HepG2 (cell line): ENCODE measurements at regions not wholly inside any gene's neighbourhood (a gene's known extent, or its start where the extent isn't known, plus 50 kb on each side); places are given as distances from the start of the nearest gene placed in this dataset.

ENCODE experiments used
- ATAC-seq: fragments of 200-7000 bp; cut with Tn5 transposase; 3 replicates; pipeline ENCODE4 v1.9.1; 2020; ENCODE audit warnings: mild to moderate bottlenecking, moderate library complexity
- BruUV-seq: library from RNA; stranded (reverse); fragments of 400-500 nt; replicated peaks from 2 replicates; lab custom pipeline; 2021; lab: Mats Ljungman, UMichigan
- CTCF ChIA-PET: fragments of 300-600 bp; formaldehyde crosslinking; extraction: SDS; loops from one replicate; lab custom pipeline; 2021; ENCODE audit warnings: low total read pairs, inconsistent platforms, low intra/inter-chr PET ratio; lab: Yijun Ruan, JAX
- POLR2A ChIA-PET: fragments of 350-600 bp; sonication (Branson Sonifier 250); formaldehyde crosslinking; loops from one replicate; lab custom pipeline; 2020; ENCODE audit warnings: antibody characterized with exemption, inconsistent platforms; lab: Yijun Ruan, JAX
- DNase-seq: peaks from one replicate; pipeline ENCODE4 v3.0.0-alpha.2; 2015; ENCODE audit warnings: low spot score
- FAIRE-seq: peaks from 3 replicates; lab custom pipeline; 2011; peaks lifted over from hg19 to GRCh38; lab: Jason Lieb, UNC
- H2AFZ ChIP-seq: one replicate; pipeline ENCODE4 v1.6.1; 2011; ENCODE audit warnings: low read length, inconsistent platforms
- H3K27ac ChIP-seq: fragments of 300-600 bp; 3 replicates; pipeline ENCODE4 v1.8.0; 2011; ENCODE audit warnings: mixed run types, mild to moderate bottlenecking, mixed read lengths, low read length, inconsistent platforms; ENCODE audit not compliant: insufficient read depth; ENCODE audit errors: extremely low read length
- H3K27me3 ChIP-seq, 2 experiments: fragments of 200-600 bp in 1 of 2; 2 replicates in 1 of 2; 3 replicates in 1 of 2; pipeline versions ENCODE4 v1.6.0 to v1.8.0; 2011; ENCODE audit warnings: low read length in 2 of 2, mild to moderate bottlenecking in 2 of 2, moderate library complexity in 2 of 2, inconsistent platforms in 1 of 2; ENCODE audit not compliant: insufficient read depth in 2 of 2, control insufficient read depth in 1 of 2
- H3K36me3 ChIP-seq, 2 experiments: fragments of 200-600 bp in 1 of 2; replicated peaks in 1 of 2; 2 replicates in 1 of 2; 3 replicates in 1 of 2; pipeline versions ENCODE4 v1.5.1 to v1.8.0; 2011; ENCODE audit warnings: low read length in 2 of 2, inconsistent platforms in 1 of 2; ENCODE audit not compliant: insufficient read depth in 2 of 2, control insufficient read depth in 1 of 2
- H3K4me1 ChIP-seq: 2 replicates; pipeline ENCODE4 v1.5.1; 2012; ENCODE audit warnings: low read length, inconsistent platforms; ENCODE audit not compliant: insufficient read depth
- H3K4me2 ChIP-seq: 2 replicates; pipeline ENCODE4 v1.6.0; 2011; ENCODE audit warnings: low read depth, low read length, inconsistent platforms
- H3K4me3 ChIP-seq, 3 experiments: fragments of 200-600 bp in 1 of 3; sonication (generic), shearing (Covaris generic) in 1 of 3; replicated peaks in 1 of 3; 2 replicates each; pipeline ENCODE4 v1.5.1; 2011 to 2016; ENCODE audit warnings: low read length in 3 of 3, inconsistent platforms in 2 of 3, low read depth in 2 of 3, mild to moderate bottlenecking in 2 of 3, control low read depth in 1 of 3, mixed read lengths in 1 of 3; ENCODE audit not compliant: insufficient read depth in 1 of 3
- H3K79me2 ChIP-seq: one replicate; pipeline ENCODE4 v1.6.1; 2011; ENCODE audit warnings: low read length, inconsistent platforms; ENCODE audit not compliant: insufficient read depth
- H3K9ac ChIP-seq: 2 replicates; pipeline ENCODE4 v1.6.0; 2011; ENCODE audit warnings: mild to moderate bottlenecking, low read depth, low read length, inconsistent platforms; ENCODE audit not compliant: insufficient read depth
- H3K9me3 ChIP-seq: 2 replicates; pipeline ENCODE4 v1.5.1; 2012; ENCODE audit warnings: mild to moderate bottlenecking, low read length
- H4K20me1 ChIP-seq: 2 replicates; pipeline ENCODE4 v1.6.0; 2011; ENCODE audit warnings: inconsistent platforms, mild to moderate bottlenecking, low read length, moderate library complexity; ENCODE audit not compliant: insufficient read depth
- ATRX ChIP-seq: sonication (generic); formaldehyde crosslinking; IDR thresholded peaks from 2 replicates; pipeline ENCODE4 v1.4.0; 2020; ENCODE audit warnings: missing genetic modification reagents, borderline replicate concordance
- CCAR2 ChIP-seq: fragments of 200-400 bp; formaldehyde crosslinking; optimal IDR thresholded peaks from 2 replicates; pipeline ENCODE3; 2018; ENCODE audit warnings: low read depth, mild to moderate bottlenecking, low read length, moderate library complexity
- EED ChIP-seq: sonication (generic); formaldehyde crosslinking; IDR thresholded peaks from 2 replicates; pipeline ENCODE4 v1.5.0; 2020; ENCODE audit warnings: mild to moderate bottlenecking, missing genetic modification reagents
- FOXO1 ChIP-seq: sonication (generic); formaldehyde crosslinking; IDR thresholded peaks from 2 replicates; pipeline ENCODE4 v1.4.0; 2020; ENCODE audit warnings: missing genetic modification reagents
- MEIS2 ChIP-seq: sonication (generic); formaldehyde crosslinking; IDR thresholded peaks from 2 replicates; pipeline ENCODE4 v1.9.0; 2021; ENCODE audit warnings: mild to moderate bottlenecking, missing genetic modification reagents
- MYC ChIP-seq: sonication (generic); formaldehyde crosslinking; IDR thresholded peaks from 2 replicates; pipeline ENCODE4 v1.9.0; 2021; ENCODE audit warnings: missing genetic modification reagents, borderline replicate concordance
- REL ChIP-seq: sonication (generic); formaldehyde crosslinking; conservative IDR thresholded peaks from 2 replicates; pipeline ENCODE4 v1.8.0; 2022; ENCODE audit warnings: mild to moderate bottlenecking, missing genetic modification reagents, moderate library complexity
- TBX2 ChIP-seq: sonication (generic); formaldehyde crosslinking; IDR thresholded peaks from 2 replicates; pipeline ENCODE4 v1.5.0; 2020; ENCODE audit warnings: missing genetic modification reagents, mild to moderate bottlenecking, borderline replicate concordance
- TMF1 ChIP-seq: sonication (generic); formaldehyde crosslinking; IDR thresholded peaks from 2 replicates; pipeline ENCODE4 v1.8.1; 2022; ENCODE audit warnings: low read depth, missing genetic modification reagents
- TSC22D2 ChIP-seq: sonication (generic); formaldehyde crosslinking; IDR thresholded peaks from 2 replicates; pipeline ENCODE4 v1.5.1; 2020; ENCODE audit warnings: missing genetic modification reagents, mild to moderate bottlenecking, borderline replicate concordance
- ZBTB42 ChIP-seq: sonication (generic); formaldehyde crosslinking; IDR thresholded peaks from 2 replicates; pipeline ENCODE4 v1.5.0; 2020; ENCODE audit warnings: mild to moderate bottlenecking, missing genetic modification reagents
- ZNF607 ChIP-seq: sonication (generic); formaldehyde crosslinking; IDR thresholded peaks from 2 replicates; pipeline ENCODE4 v1.5.1; 2020; ENCODE audit warnings: missing genetic modification reagents, mild to moderate bottlenecking, borderline replicate concordance
- ZSCAN9 ChIP-seq: IDR thresholded peaks from 2 replicates; pipeline ENCODE4 v1.6.1; 2016; ENCODE audit warnings: borderline replicate concordance
- WGBS: methylation state at CpG from one replicate; pipeline ENCODE4 v1.1.6; 2017; ENCODE audit warnings: low lambda C conversion rate; 5-methylcytosine and 5-hydroxymethylcytosine counted together
- in situ Hi-C: cut with HindIII; loops from 2 replicates; pipeline ENCODE4 v1.10.0; 2017; ENCODE audit warnings: low pct_unique_long_range_greater_than_20kb; ENCODE audit not compliant: extremely low pct_ligation_motif_present
- intact Hi-C: fragments of 100-400 bp; cut with micrococcal nuclease; formaldehyde crosslinking; loops from one replicate; pipeline ENCODE4 v1.10.0; 2022; ENCODE audit not compliant: unreplicated experiment
- TF ChIP-seq, protein P1 (sequence below): sonication (generic); formaldehyde crosslinking; IDR thresholded peaks from 2 replicates; pipeline ENCODE4 v1.5.0; 2020; ENCODE audit warnings: missing genetic modification reagents
- TF ChIP-seq, protein P2 (sequence below): sonication (generic); formaldehyde crosslinking; IDR thresholded peaks from 2 replicates; pipeline ENCODE4 v1.5.1; 2020; ENCODE audit warnings: mild to moderate bottlenecking, missing genetic modification reagents, moderate library complexity
- TF ChIP-seq, protein P3 (sequence below): sonication (generic); formaldehyde crosslinking; IDR thresholded peaks from 2 replicates; pipeline ENCODE4 v1.4.0; 2020; ENCODE audit warnings: missing genetic modification reagents
- TF ChIP-seq, protein P4 (sequence below): sonication (generic); formaldehyde crosslinking; IDR thresholded peaks from 2 replicates; pipeline ENCODE4 v1.4.0; 2020; ENCODE audit warnings: missing genetic modification reagents; ENCODE audit errors: not compliant biosample characterization
- TF ChIP-seq, protein P5 (sequence below): sonication (generic); formaldehyde crosslinking; IDR thresholded peaks from 2 replicates; pipeline ENCODE4 v1.8.0; 2022; ENCODE audit warnings: missing genetic modification reagents, low read depth, mild to moderate bottlenecking, borderline replicate concordance

DNA sequence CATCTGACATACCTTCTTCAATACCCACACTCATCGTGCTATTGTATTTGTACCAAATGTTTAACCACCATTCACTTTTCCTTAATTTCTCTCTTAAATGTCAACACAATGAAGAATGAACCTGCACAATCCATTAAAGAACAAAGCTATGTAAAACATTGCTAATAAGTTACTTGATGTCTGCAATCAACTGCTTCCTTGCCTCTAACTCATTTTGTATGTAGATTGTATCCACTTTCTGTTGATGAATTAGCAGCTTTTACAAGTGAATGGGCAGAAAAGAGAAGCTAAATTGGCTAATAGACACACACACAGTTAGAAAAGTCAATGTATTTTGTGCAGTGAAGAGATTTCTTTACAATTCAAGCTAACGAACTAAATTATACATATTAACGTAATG is 212.5 kb upstream of the NDST3 start:
- Histone ChIP-seq H3K27ac (no peak overlapping the region), H3K4me3 (no peak overlapping the region), H3K9me3 (no peaks in the 10 kb centered on the region), H3K4me1 (no peaks in the 10 kb centered on the region), H2AFZ (no peak overlapping the region), H3K27me3 (no peaks in the 10 kb centered on the region), H3K36me3 (no peaks in the 10 kb centered on the region), H3K9ac (no peak overlapping the region), H4K20me1 (no peaks in the 10 kb centered on the region), H3K4me2 (no peak overlapping the region), H3K79me2 (no peaks in the 10 kb centered on the region)
- ChIA-PET CTCF (no interaction called here), POLR2A (no interaction called here)
- intact Hi-C loops = no loop called here
- WGBS = 0% methylated on average over 3 of the region's 3 CpGs
- FAIRE-seq = no peak
- in situ Hi-C loops = no loop called here
- DNase-seq = no peak
- no TSS peak for BruUV-seq
- ATAC-seq = no peak
- TF ChIP-seq CCAR2 (no peak), TSC22D2 (no peak), MEIS2 (no peak), EED (CRISPR knock-in tag) (no peak), TBX2 (CRISPR knock-in tag) (no peak), TMF1 (no peak), REL (CRISPR knock-in tag) (no peak), FOXO1 (CRISPR knock-in tag) (no peak), MYC (CRISPR knock-in tag) (no peak), ZSCAN9 (CRISPR knock-in tag) (no peak), ATRX (CRISPR knock-in tag) (no peak), ZBTB42 (CRISPR knock-in tag) (no peak), ZNF607 (CRISPR knock-in tag) (no peak)
- TF ChIP-seq, protein P1, sequence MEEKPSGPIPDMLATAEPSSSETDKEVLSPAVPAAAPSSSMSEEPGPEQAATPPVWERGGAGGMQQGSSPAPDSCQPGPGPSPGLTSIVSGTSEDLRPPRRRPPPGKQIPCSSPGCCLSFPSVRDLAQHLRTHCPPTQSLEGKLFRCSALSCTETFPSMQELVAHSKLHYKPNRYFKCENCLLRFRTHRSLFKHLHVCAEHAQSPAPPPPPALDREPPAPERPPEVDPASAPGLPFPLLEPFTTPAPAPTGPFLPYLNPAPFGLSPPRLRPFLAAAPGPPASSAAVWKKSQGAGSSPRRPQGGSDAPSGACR (CRISPR knock-in tag) = no peak
- TF ChIP-seq, protein P2, sequence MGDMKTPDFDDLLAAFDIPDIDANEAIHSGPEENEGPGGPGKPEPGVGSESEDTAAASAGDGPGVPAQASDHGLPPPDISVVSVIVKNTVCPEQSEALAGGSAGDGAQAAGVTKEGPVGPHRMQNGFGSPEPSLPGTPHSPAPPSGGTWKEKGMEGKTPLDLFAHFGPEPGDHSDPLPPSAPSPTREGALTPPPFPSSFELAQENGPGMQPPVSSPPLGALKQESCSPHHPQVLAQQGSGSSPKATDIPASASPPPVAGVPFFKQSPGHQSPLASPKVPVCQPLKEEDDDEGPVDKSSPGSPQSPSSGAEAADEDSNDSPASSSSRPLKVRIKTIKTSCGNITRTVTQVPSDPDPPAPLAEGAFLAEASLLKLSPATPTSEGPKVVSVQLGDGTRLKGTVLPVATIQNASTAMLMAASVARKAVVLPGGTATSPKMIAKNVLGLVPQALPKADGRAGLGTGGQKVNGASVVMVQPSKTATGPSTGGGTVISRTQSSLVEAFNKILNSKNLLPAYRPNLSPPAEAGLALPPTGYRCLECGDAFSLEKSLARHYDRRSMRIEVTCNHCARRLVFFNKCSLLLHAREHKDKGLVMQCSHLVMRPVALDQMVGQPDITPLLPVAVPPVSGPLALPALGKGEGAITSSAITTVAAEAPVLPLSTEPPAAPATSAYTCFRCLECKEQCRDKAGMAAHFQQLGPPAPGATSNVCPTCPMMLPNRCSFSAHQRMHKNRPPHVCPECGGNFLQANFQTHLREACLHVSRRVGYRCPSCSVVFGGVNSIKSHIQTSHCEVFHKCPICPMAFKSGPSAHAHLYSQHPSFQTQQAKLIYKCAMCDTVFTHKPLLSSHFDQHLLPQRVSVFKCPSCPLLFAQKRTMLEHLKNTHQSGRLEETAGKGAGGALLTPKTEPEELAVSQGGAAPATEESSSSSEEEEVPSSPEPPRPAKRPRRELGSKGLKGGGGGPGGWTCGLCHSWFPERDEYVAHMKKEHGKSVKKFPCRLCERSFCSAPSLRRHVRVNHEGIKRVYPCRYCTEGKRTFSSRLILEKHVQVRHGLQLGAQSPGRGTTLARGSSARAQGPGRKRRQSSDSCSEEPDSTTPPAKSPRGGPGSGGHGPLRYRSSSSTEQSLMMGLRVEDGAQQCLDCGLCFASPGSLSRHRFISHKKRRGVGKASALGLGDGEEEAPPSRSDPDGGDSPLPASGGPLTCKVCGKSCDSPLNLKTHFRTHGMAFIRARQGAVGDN = no peak
- TF ChIP-seq, protein P3, sequence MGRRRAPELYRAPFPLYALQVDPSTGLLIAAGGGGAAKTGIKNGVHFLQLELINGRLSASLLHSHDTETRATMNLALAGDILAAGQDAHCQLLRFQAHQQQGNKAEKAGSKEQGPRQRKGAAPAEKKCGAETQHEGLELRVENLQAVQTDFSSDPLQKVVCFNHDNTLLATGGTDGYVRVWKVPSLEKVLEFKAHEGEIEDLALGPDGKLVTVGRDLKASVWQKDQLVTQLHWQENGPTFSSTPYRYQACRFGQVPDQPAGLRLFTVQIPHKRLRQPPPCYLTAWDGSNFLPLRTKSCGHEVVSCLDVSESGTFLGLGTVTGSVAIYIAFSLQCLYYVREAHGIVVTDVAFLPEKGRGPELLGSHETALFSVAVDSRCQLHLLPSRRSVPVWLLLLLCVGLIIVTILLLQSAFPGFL (CRISPR knock-in tag) = no peak
- TF ChIP-seq, protein P4, sequence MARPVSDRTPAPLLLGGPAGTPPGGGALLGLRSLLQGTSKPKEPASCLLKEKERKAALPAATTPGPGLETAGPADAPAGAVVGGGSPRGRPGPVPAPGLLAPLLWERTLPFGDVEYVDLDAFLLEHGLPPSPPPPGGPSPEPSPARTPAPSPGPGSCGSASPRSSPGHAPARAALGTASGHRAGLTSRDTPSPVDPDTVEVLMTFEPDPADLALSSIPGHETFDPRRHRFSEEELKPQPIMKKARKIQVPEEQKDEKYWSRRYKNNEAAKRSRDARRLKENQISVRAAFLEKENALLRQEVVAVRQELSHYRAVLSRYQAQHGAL = no peak
- TF ChIP-seq, protein P5, sequence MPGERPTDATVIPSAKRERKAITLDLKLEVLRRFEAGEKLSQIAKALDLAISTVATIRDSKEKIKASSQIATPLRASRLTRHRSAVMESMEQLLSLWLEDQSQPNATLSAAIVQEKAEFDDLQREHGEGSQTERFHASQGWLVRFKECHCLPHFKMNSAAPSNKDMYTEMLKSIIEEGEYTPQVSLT (CRISPR knock-in tag) = no peak
